Retinal pigment epithelial cell (primary cell): ENCODE measurements at regions not wholly inside any gene's neighbourhood (a gene's known extent, or its start where the extent isn't known, plus 50 kb on each side); places are given as distances from the start of the nearest gene placed in this dataset.

Experiments used
- DNase-seq: peaks from one replicate; pipeline ENCODE4 v3.0.0-alpha.2; 2010; ENCODE audit warnings: low read depth
- H3K4me3 ChIP-seq: 2 replicates; pipeline ENCODE4 v1.5.1; 2011; ENCODE audit warnings: mild to moderate bottlenecking, low read length, control low read depth, moderate library complexity
- CTCF ChIP-seq: conservative IDR thresholded peaks from 2 replicates; pipeline ENCODE4 v1.5.1; 2011; ENCODE audit warnings: low read depth, low read length, control low read depth, inconsistent platforms

GRCh38 chr5:72042097-72042496 is 65.2 kb upstream of the MAP1B start:
- no peak for DNase-seq
- H3K4me3 ChIP-seq = no peak overlapping the region
- no peak for TF ChIP-seq CTCF

- no peak for DNase-seq
- H3K4me3 ChIP-seq = no peak overlapping the region
- TF ChIP-seq CTCF = no peak
Observed at GRCh38 chr5:72045692-72046091, 61.6 kb upstream of the MAP1B start.

- no peak for DNase-seq
- no peak for TF ChIP-seq CTCF
- no peak overlapping the region for H3K4me3 ChIP-seq
Observed at GRCh38 chr5:72046106-72046505, 61.2 kb upstream of the MAP1B start.

DNA sequence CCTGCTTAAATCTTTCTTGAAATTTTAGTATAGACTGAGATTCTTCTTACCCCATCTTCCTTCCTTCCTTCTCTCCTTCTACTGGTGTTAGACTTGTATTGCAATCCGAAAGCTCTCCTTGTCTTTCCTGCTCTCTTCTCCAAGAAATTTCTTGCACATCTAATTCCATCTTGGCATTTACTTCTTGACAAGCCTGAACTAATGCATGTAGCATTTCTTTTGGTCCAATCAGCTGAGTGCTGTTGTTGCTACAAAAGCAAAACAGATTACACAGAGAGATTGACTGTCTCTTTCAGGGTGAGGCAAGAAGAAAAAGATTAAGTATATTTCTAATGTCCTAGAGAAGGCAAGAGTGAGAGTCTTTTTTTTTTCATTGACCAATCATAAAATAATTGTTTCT is 51.6 kb upstream of the MAP1B start:
- no peak overlapping the region for H3K4me3 ChIP-seq
- no peak for TF ChIP-seq CTCF
- no peak for DNase-seq
